ENCODE measurements at regions not wholly inside any gene's neighbourhood (a gene's known extent, or its start where the extent isn't known, plus 50 kb on each side); places are given as distances from the start of the nearest gene placed in this dataset.

DNA sequence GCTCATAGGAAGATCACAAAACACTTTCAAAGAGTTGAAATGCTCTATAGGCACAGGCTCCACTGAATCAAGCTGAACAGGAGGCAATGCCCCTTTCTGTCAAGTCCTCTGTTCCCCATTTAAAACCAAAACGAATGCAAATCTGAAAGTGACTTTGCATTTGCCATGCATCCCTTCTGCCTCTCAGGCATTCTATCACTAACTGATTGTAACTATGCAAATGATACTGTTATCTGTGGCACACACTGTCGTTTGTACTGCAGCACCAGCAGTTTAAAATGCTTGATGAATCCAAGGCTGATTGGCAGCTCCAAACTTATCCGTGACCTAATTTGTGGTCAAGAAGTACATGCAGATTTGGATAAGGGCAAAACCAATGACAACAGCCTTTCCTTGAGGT is 1067.5 kb upstream of the MAP3K7 start:
- TF ChIP-seq POLR2A (IDR thresholded peaks at IDR 0.05) (no peak), EP300 (IDR thresholded peaks at IDR 0.05) (no peak), POLR2AphosphoS5 (IDR thresholded peaks at IDR 0.05) (no peak)
- TF ChIP-seq, protein P1, sequence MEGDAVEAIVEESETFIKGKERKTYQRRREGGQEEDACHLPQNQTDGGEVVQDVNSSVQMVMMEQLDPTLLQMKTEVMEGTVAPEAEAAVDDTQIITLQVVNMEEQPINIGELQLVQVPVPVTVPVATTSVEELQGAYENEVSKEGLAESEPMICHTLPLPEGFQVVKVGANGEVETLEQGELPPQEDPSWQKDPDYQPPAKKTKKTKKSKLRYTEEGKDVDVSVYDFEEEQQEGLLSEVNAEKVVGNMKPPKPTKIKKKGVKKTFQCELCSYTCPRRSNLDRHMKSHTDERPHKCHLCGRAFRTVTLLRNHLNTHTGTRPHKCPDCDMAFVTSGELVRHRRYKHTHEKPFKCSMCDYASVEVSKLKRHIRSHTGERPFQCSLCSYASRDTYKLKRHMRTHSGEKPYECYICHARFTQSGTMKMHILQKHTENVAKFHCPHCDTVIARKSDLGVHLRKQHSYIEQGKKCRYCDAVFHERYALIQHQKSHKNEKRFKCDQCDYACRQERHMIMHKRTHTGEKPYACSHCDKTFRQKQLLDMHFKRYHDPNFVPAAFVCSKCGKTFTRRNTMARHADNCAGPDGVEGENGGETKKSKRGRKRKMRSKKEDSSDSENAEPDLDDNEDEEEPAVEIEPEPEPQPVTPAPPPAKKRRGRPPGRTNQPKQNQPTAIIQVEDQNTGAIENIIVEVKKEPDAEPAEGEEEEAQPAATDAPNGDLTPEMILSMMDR (IDR thresholded peaks at IDR 0.05), result no peak

Data from upper lobe of left lung (tissue), 4 donors.